Gastrocnemius medialis (tissue), 4 donors: ENCODE measurements at regions not wholly inside any gene's neighbourhood (a gene's known extent, or its start where the extent isn't known, plus 50 kb on each side); places are given as distances from the start of the nearest gene placed in this dataset.

Source experiments
- ATAC-seq, 2 donors: fragments of 150-250 bp; one replicate each; pipeline ENCODE4 v1.9.1; 2016
- DNase-seq, 2 donors: peaks; one replicate each; pipeline ENCODE4 v3.0.0-alpha.2; 2019
- H3K27ac ChIP-seq, 4 donors: fragments of 200-600 bp; sonication (generic); 1 replicate in 1 of 4; 2 replicates in 3 of 4; pipeline ENCODE4 v1.5.1; 2016 to 2018; ENCODE audit warnings: mild to moderate bottlenecking in 2 of 4, moderate library complexity in 1 of 4
- H3K27me3 ChIP-seq, 3 donors: fragments of 200-600 bp; sonication (generic) in 2 of 3; 1 replicate in 1 of 3; 2 replicates in 2 of 3; pipeline versions ENCODE4 v1.5.1 to v1.6.0; 2016 to 2019; ENCODE audit warnings: mild to moderate bottlenecking in 1 of 3, moderate library complexity in 1 of 3
- H3K36me3 ChIP-seq, 2 donors: fragments of 200-600 bp; sonication (generic) in 1 of 2; one replicate each; pipeline ENCODE4 v1.5.1; 2017 to 2018
- H3K4me1 ChIP-seq, 2 donors: fragments of 200-600 bp; sonication (generic) in 1 of 2; one replicate each; pipeline ENCODE4 v1.5.1; 2016 to 2017; ENCODE audit warnings: mild to moderate bottlenecking in 2 of 2
- H3K4me3 ChIP-seq, 4 donors: fragments of 200-600 bp; sonication (generic) in 3 of 4; 1 replicate in 1 of 4; 2 replicates in 3 of 4; pipeline ENCODE4 v1.5.1; 2016 to 2019; ENCODE audit warnings: mild to moderate bottlenecking in 2 of 4
- H3K9me3 ChIP-seq, 3 donors: fragments of 200-600 bp; sonication (generic) in 2 of 3; 1 replicate in 1 of 3; 2 replicates in 2 of 3; pipeline ENCODE4 v1.5.1; 2016 to 2019
- POLR2A ChIP-seq, 2 donors: fragments of 450-650 bp; IDR thresholded peaks; one replicate each; pipeline ENCODE4 v1.6.1; 2017; ENCODE audit warnings: antibody characterized with exemption in 2 of 2, mild to moderate bottlenecking in 2 of 2, moderate library complexity in 2 of 2
- in situ Hi-C, 4 donors: fragments of 200-750 bp; cut with MboI; loops; one replicate each; pipeline versions ENCODE4 v1.15.0 to v1.8.0; 2017; ENCODE audit warnings: low sequenced_read_pairs in 4 of 4
- intact Hi-C: fragments of 100-400 bp; cut with DNase I; formaldehyde crosslinking; loops from one replicate; pipeline ENCODE4 v1.15.1; 2023; ENCODE audit warnings: low total_unique reads
- TF ChIP-seq, protein P1 (sequence below), 5 experiments: fragments of 450-650 bp in 3 of 5; fragments of 200-600 bp in 2 of 5; sonication (generic) in 2 of 5; IDR thresholded peaks in 4 of 5; conservative IDR thresholded peaks in 1 of 5; 1 replicate in 4 of 5; 2 replicates in 1 of 5; pipeline ENCODE4 v1.5.1; 2016 to 2019; ENCODE audit warnings: antibody characterized with exemption in 5 of 5, mild to moderate bottlenecking in 3 of 5, moderate library complexity in 3 of 5

DNA sequence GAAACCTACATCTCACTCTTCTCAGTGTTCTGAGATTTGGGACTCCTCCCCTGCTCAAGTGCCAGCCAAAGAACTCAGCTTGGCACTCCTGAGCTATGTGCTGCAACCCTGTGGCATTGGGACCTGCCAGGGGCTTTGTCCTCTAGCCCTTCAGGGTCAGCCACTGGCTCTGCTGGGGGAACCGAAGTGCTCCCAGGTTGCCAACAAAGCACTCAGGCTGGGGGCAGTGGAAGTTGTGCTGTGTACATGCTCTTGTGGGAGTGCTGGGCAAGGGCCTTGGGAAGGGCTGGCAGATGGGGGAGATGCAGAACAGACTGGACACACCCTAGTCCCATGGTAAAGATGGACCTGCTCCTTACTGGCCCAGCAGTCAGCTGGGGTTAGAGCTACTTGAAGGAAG, 498.6 kb downstream of the CAAP1 start:
- no peak for DNase-seq
- intact Hi-C loops (no loop called here), in situ Hi-C loops (no loop called here)
- no peak for TF ChIP-seq POLR2A (IDR thresholded peaks at IDR 0.05)
- TF ChIP-seq, protein P1, sequence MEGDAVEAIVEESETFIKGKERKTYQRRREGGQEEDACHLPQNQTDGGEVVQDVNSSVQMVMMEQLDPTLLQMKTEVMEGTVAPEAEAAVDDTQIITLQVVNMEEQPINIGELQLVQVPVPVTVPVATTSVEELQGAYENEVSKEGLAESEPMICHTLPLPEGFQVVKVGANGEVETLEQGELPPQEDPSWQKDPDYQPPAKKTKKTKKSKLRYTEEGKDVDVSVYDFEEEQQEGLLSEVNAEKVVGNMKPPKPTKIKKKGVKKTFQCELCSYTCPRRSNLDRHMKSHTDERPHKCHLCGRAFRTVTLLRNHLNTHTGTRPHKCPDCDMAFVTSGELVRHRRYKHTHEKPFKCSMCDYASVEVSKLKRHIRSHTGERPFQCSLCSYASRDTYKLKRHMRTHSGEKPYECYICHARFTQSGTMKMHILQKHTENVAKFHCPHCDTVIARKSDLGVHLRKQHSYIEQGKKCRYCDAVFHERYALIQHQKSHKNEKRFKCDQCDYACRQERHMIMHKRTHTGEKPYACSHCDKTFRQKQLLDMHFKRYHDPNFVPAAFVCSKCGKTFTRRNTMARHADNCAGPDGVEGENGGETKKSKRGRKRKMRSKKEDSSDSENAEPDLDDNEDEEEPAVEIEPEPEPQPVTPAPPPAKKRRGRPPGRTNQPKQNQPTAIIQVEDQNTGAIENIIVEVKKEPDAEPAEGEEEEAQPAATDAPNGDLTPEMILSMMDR (IDR thresholded peaks at IDR 0.05 in 4 of 5, conservative IDR thresholded peaks at IDR 0.05 in 1 of 5) = no peak
- Histone ChIP-seq H3K27me3 (no peaks in the 10 kb centered on the region), H3K9me3 (no peaks in the 10 kb centered on the region), H3K4me1 (no peaks in the 10 kb centered on the region), H3K36me3 (no peaks in the 10 kb centered on the region), H3K27ac (no peak overlapping the region), H3K4me3 (no peak overlapping the region)
- no peak for ATAC-seq

DNA sequence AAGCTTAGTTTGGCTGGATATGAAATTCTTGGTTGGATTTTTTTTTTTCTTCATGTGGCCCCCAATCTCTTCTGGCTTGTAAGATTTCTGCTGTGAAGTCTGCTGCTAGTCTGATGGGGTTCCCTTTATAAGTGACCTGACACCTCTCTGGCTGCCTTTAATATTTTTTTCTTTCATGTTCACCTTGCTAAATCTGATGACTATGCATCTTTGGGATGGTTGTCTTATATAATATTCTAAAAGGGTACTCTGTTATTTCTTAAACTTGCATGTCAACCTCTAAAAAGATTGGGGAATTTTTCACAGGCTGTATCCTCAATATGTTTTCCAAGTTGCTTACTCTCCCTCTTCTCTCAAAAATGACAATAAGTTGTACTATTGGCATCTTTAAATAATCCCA, 500.0 kb downstream of the CAAP1 start:
- TF ChIP-seq POLR2A (IDR thresholded peaks at IDR 0.05) = no peak
- TF ChIP-seq, protein P1 (IDR thresholded peaks at IDR 0.05 in 4 of 5, conservative IDR thresholded peaks at IDR 0.05 in 1 of 5) = no peak
- ATAC-seq (no peak), DNase-seq (no peak)
- H3K27ac ChIP-seq = no peak overlapping the region
- no peak overlapping the region for H3K4me3 ChIP-seq
- H3K36me3 ChIP-seq = no peaks in the 10 kb centered on the region
- in situ Hi-C loops = no loop called here
- H3K9me3 ChIP-seq = no peaks in the 10 kb centered on the region
- intact Hi-C loops = no loop called here
- no peaks in the 10 kb centered on the region for H3K27me3 ChIP-seq
- no peaks in the 10 kb centered on the region for H3K4me1 ChIP-seq

DNA sequence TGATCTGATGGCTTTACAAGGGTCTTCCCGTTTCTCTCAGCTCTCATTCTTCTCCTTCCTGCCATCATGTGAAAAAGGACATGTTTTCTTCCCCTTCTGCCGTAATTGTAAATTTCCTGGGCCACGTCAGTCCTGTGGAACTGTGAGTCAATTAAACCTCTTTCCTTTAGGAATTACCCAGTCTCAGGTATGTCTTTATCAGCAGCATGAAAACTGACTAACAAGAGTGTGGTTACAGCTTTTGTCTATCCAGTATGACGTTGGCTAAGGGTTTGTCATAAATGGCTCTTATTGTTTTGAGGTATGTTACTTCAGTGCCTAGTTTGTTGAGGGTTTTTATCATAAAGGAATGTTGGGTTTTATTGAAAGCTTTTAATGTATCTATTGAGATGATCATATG, 501.6 kb downstream of the CAAP1 start:
- in situ Hi-C loops = no loop called here
- H3K9me3 ChIP-seq = no peaks in the 10 kb centered on the region
- no peaks in the 10 kb centered on the region for H3K27me3 ChIP-seq
- TF ChIP-seq POLR2A (IDR thresholded peaks at IDR 0.05) = no peak
- TF ChIP-seq, protein P1 (IDR thresholded peaks at IDR 0.05 in 4 of 5, conservative IDR thresholded peaks at IDR 0.05 in 1 of 5) = no peak
- intact Hi-C loops = no loop called here
- ATAC-seq = no peak
- no peaks in the 10 kb centered on the region for H3K4me1 ChIP-seq
- H3K4me3 ChIP-seq = no peak overlapping the region
- H3K27ac ChIP-seq = no peak overlapping the region
- no peak for DNase-seq
- no peaks in the 10 kb centered on the region for H3K36me3 ChIP-seq

DNA sequence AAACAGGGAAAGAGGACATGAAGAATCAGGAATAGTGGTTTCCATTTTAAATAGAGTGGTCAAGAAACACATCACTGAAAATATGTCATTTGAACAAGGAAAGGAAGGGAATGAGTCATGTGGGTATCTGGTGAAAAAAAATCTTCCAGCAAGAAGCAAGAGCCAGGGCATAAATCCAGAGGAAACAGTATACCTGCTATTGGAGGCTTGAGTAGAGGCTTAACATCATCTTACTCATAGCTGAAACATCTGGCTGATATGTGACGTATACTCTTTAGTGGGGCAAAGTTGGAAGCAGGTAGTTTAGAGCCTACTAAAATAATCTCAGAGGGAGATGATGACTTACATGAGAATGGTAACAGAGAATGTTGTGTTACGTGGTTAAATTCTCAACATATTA, 517.2 kb downstream of the CAAP1 start:
- Histone ChIP-seq H3K4me1 (no peaks in the 10 kb centered on the region), H3K27me3 (no peaks in the 10 kb centered on the region), H3K4me3 (no peak overlapping the region), H3K36me3 (no peaks in the 10 kb centered on the region), H3K27ac (no peak overlapping the region), H3K9me3 (no peaks in the 10 kb centered on the region)
- in situ Hi-C loops = no loop called here
- no peak for TF ChIP-seq POLR2A (IDR thresholded peaks at IDR 0.05)
- TF ChIP-seq, protein P1 (IDR thresholded peaks at IDR 0.05 in 4 of 5, conservative IDR thresholded peaks at IDR 0.05 in 1 of 5) = no peak
- ATAC-seq (no peak), DNase-seq (no peak)
- intact Hi-C loops = no loop called here

DNA sequence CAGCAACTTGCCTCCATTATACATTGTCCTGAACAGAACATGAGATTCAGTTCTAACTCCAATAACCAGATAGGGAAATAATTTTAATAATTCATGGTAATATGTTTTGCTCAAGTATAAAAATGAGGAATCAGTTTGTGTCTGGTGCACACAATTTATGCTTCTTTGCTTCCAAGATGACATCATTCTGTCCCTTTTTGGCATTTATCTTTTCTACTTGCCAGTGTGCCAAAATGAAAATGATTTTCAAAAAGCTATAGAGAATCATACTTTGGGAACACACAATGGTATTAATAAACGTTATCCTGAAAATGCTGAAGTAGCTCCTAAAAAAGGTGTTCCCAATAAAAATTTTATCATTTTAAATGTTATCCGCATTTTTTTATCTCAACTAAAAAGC, 519.0 kb downstream of the CAAP1 start:
- Histone ChIP-seq H3K36me3 (no peaks in the 10 kb centered on the region), H3K27me3 (no peaks in the 10 kb centered on the region), H3K4me1 (no peaks in the 10 kb centered on the region), H3K4me3 (no peak overlapping the region), H3K27ac (no peak overlapping the region), H3K9me3 (no peaks in the 10 kb centered on the region)
- intact Hi-C loops = no loop called here
- in situ Hi-C loops = no loop called here
- DNase-seq = no peak
- TF ChIP-seq, protein P1 (IDR thresholded peaks at IDR 0.05 in 4 of 5, conservative IDR thresholded peaks at IDR 0.05 in 1 of 5) = no peak
- TF ChIP-seq POLR2A (IDR thresholded peaks at IDR 0.05) = no peak
- ATAC-seq = no peak
